ENCODE measurements at regions not wholly inside any gene's neighbourhood (a gene's known extent, or its start where the extent isn't known, plus 50 kb on each side); places are given as distances from the start of the nearest gene placed in this dataset.

GRCh38 chr2:3010001-3010400 lies 367.6 kb downstream of the EIPR1 start:
- TF ChIP-seq, protein P1, sequence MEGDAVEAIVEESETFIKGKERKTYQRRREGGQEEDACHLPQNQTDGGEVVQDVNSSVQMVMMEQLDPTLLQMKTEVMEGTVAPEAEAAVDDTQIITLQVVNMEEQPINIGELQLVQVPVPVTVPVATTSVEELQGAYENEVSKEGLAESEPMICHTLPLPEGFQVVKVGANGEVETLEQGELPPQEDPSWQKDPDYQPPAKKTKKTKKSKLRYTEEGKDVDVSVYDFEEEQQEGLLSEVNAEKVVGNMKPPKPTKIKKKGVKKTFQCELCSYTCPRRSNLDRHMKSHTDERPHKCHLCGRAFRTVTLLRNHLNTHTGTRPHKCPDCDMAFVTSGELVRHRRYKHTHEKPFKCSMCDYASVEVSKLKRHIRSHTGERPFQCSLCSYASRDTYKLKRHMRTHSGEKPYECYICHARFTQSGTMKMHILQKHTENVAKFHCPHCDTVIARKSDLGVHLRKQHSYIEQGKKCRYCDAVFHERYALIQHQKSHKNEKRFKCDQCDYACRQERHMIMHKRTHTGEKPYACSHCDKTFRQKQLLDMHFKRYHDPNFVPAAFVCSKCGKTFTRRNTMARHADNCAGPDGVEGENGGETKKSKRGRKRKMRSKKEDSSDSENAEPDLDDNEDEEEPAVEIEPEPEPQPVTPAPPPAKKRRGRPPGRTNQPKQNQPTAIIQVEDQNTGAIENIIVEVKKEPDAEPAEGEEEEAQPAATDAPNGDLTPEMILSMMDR (IDR thresholded peaks at IDR 0.05 in 8 of 11, conservative IDR thresholded peaks at IDR 0.05 in 3 of 11), result no peak
- no peak for TF ChIP-seq POLR2AphosphoS5 (IDR thresholded peaks at IDR 0.05)

Measured in spleen (tissue), 7 donors.